Left ventricle myocardium inferior (tissue), 1 donor: ENCODE measurements at regions not wholly inside any gene's neighbourhood (a gene's known extent, or its start where the extent isn't known, plus 50 kb on each side); places are given as distances from the start of the nearest gene placed in this dataset.

Experiments used
- DNase-seq: peaks from one replicate; pipeline ENCODE4 v3.0.0-alpha.2; 2020
- H3K27ac ChIP-seq: fragments of 200-600 bp; replicated peaks from 2 replicates; pipeline ENCODE4 v1.8.0; 2021
- H3K27me3 ChIP-seq: fragments of 200-600 bp; 2 replicates; pipeline ENCODE4 v1.8.0; 2021; ENCODE audit warnings: low read depth
- H3K36me3 ChIP-seq: fragments of 200-600 bp; 2 replicates; pipeline ENCODE4 v1.8.0; 2021
- H3K4me1 ChIP-seq: fragments of 200-600 bp; 2 replicates; pipeline ENCODE4 v1.8.0; 2021
- H3K4me3 ChIP-seq: fragments of 200-600 bp; 2 replicates; pipeline ENCODE4 v1.8.0; 2021; ENCODE audit warnings: mild to moderate bottlenecking, moderate library complexity
- H3K9me3 ChIP-seq: fragments of 200-600 bp; replicated peaks from 2 replicates; pipeline ENCODE4 v1.8.0; 2021
- CTCF ChIP-seq: fragments of 200-600 bp; IDR thresholded peaks from 2 replicates; pipeline ENCODE4 v1.8.0; 2021; ENCODE audit warnings: antibody characterized with exemption, mild to moderate bottlenecking, borderline replicate concordance
- intact Hi-C: fragments of 100-400 bp; cut with micrococcal nuclease; formaldehyde crosslinking; loops from one replicate; pipeline ENCODE4 v1.11.0; 2022
- donor health status: DM: no; HTN: yes; CAD: no; lungs with severe emphysema.

GRCh38 chr1:90613371-90613770 is 103.7 kb downstream of the BARHL2 start:
- Histone ChIP-seq H3K9me3 (no peaks in the 10 kb centered on the region), H3K4me3 (no peak overlapping the region), H3K4me1 (no peaks in the 10 kb centered on the region), H3K27me3 (peaks cover 4% of the 10 kb centered on the region), H3K27ac (no peak overlapping the region), H3K36me3 (no peaks in the 10 kb centered on the region)
- no peak for DNase-seq
- no peak for TF ChIP-seq CTCF
- intact Hi-C loops = no loop called here

- Histone ChIP-seq H3K4me3 (no peak overlapping the region), H3K4me1 (no peaks in the 10 kb centered on the region), H3K27me3 (peaks cover 4% of the 10 kb centered on the region), H3K9me3 (no peaks in the 10 kb centered on the region), H3K27ac (no peak overlapping the region), H3K36me3 (no peaks in the 10 kb centered on the region)
- DNase-seq = no peak
- no peak for TF ChIP-seq CTCF
- intact Hi-C loops = no loop called here
These were observed 105.1 kb downstream of the BARHL2 start for GRCh38 chr1:90612033-90612432.

GRCh38 chr1:90607736-90608135 is 109.4 kb downstream of the BARHL2 start:
- Histone ChIP-seq H3K36me3 (no peaks in the 10 kb centered on the region), H3K27me3 (peaks cover 4% of the 10 kb centered on the region), H3K9me3 (no peaks in the 10 kb centered on the region), H3K4me3 (no peak overlapping the region), H3K4me1 (no peaks in the 10 kb centered on the region), H3K27ac (no peak overlapping the region)
- no peak for TF ChIP-seq CTCF
- intact Hi-C loops = no loop called here
- no peak for DNase-seq

- peaks cover 4% of the 10 kb centered on the region for H3K27me3 ChIP-seq
- TF ChIP-seq CTCF = no peak
- no peak overlapping the region for H3K4me3 ChIP-seq
- no peak overlapping the region for H3K27ac ChIP-seq
- peaks cover 7% of the 10 kb centered on the region for H3K9me3 ChIP-seq
- no peak for DNase-seq
- H3K36me3 ChIP-seq = no peaks in the 10 kb centered on the region
- no peaks in the 10 kb centered on the region for H3K4me1 ChIP-seq
- intact Hi-C loops = no loop called here
These were observed 112.0 kb downstream of the BARHL2 start for GRCh38 chr1:90605070-90605469.

- Histone ChIP-seq H3K9me3 (peaks cover 58% of the 10 kb centered on the region), H3K27me3 (peaks cover 35% of the 10 kb centered on the region), H3K4me3 (no peak overlapping the region), H3K4me1 (no peaks in the 10 kb centered on the region), H3K36me3 (no peaks in the 10 kb centered on the region), H3K27ac (no peak overlapping the region)
- intact Hi-C loops = no loop called here
- DNase-seq = no peak
- TF ChIP-seq CTCF = no peak
These were observed 123.8 kb downstream of the BARHL2 start for GRCh38 chr1:90593312-90593711.

GRCh38 chr1:90591970-90592356 is 125.1 kb downstream of the BARHL2 start:
- no peak for DNase-seq
- no peaks in the 10 kb centered on the region for H3K4me1 ChIP-seq
- peaks cover 47% of the 10 kb centered on the region for H3K27me3 ChIP-seq
- H3K4me3 ChIP-seq = no peak overlapping the region
- intact Hi-C loops = no loop called here
- no peak for TF ChIP-seq CTCF
- no peaks in the 10 kb centered on the region for H3K36me3 ChIP-seq
- H3K27ac ChIP-seq = no peak overlapping the region
- H3K9me3 ChIP-seq = peaks cover 45% of the 10 kb centered on the region
